ENCODE measurements at regions not wholly inside any gene's neighbourhood (a gene's known extent, or its start where the extent isn't known, plus 50 kb on each side); places are given as distances from the start of the nearest gene placed in this dataset.
"Not testable (repeated sequence)": the region's sequence is repeated elsewhere in the genome, so short reads cannot be mapped to it uniquely, and the experiment has no call there.

GRCh38 chr2:123853161-123853560 is 171.9 kb upstream of the CNTNAP5 start (continued):
- TF ChIP-seq ERG (CRISPR knock-in tag; IDR thresholded peaks at IDR 0.05) (no peak), ARID4B (CRISPR knock-in tag; IDR thresholded peaks at IDR 0.05; ENCODE audit: borderline replicate concordance) (no peak), NR1H2 (CRISPR knock-in tag; IDR thresholded peaks at IDR 0.05) (no peak), AR (CRISPR knock-in tag; IDR thresholded peaks at IDR 0.05) (no peak), ZNF532 (CRISPR knock-in tag; IDR thresholded peaks at IDR 0.05; ENCODE audit: borderline replicate concordance) (no peak), ATF3 (CRISPR knock-in tag; conservative IDR thresholded peaks at IDR 0.05) (no peak), JUN (CRISPR knock-in tag; IDR thresholded peaks at IDR 0.05) (no peak)

- H3K27ac Mint-ChIP-seq; H3K4me3 Mint-ChIP-seq; H3K27me3 Mint-ChIP-seq (ENCODE audit: low read depth); DNase-seq (ENCODE audit: low spot score); CTCF ChIA-PET; ATAC-seq; POLR2A ChIA-PET; H3K4me1 Mint-ChIP-seq: not testable (repeated sequence)
- peaks cover 51% of the 10 kb centered on the region for H3K9me3 Mint-ChIP-seq
- H3K36me3 Mint-ChIP-seq: peaks cover 21% of the 10 kb centered on the region
Observed at GRCh38 chr2:123859031-123859430, 166.1 kb upstream of the CNTNAP5 start.

- CTCF ChIA-PET: no interaction called here
- Mint-ChIP-seq H3K27me3 (ENCODE audit: low read depth) (no peaks in the 10 kb centered on the region), H3K4me1 (no peaks in the 10 kb centered on the region), H3K27ac (no peak overlapping the region), H3K4me3 (no peak overlapping the region), H3K9me3 (peaks cover 17% of the 10 kb centered on the region), H3K36me3 (peaks cover under 1% of the 10 kb centered on the region; the same call in 1 of the 2 replicates)
- ATAC-seq (no peak), DNase-seq (ENCODE audit: low spot score) (no peak)
- POLR2A ChIA-PET: no interaction called here
- no peak for TF ChIP-seq SMAD3 (CRISPR knock-in tag; IDR thresholded peaks at IDR 0.05; ENCODE audit: borderline replicate concordance)
- no peak for TF ChIP-seq ZNF138 (CRISPR knock-in tag; conservative IDR thresholded peaks at IDR 0.05)
- no peak for TF ChIP-seq TEAD1 (CRISPR knock-in tag; IDR thresholded peaks at IDR 0.05)
- no peak for TF ChIP-seq ZNF512 (CRISPR knock-in tag; IDR thresholded peaks at IDR 0.05; ENCODE audit: borderline replicate concordance)
- no peak for TF ChIP-seq IRF2 (CRISPR knock-in tag; IDR thresholded peaks at IDR 0.05; ENCODE audit: borderline replicate concordance, low read depth)
- no peak for TF ChIP-seq RORB (CRISPR knock-in tag; IDR thresholded peaks at IDR 0.05)
- no peak for TF ChIP-seq ZNF317 (CRISPR knock-in tag; IDR thresholded peaks at IDR 0.05; ENCODE audit: borderline replicate concordance, low read depth)
- no peak for TF ChIP-seq AR (CRISPR knock-in tag; IDR thresholded peaks at IDR 0.05)
- no peak for TF ChIP-seq ETV6 (CRISPR knock-in tag; IDR thresholded peaks at IDR 0.05)
Observed at GRCh38 chr2:123864416-123864815, 160.7 kb upstream of the CNTNAP5 start.

Measured in WTC11 (cell line).